ENCODE measurements at regions not wholly inside any gene's neighbourhood (a gene's known extent, or its start where the extent isn't known, plus 50 kb on each side); places are given as distances from the start of the nearest gene placed in this dataset.
A peak's percentile ranks its signal among the peaks of the same experiment; 100 is the strongest.

DNA sequence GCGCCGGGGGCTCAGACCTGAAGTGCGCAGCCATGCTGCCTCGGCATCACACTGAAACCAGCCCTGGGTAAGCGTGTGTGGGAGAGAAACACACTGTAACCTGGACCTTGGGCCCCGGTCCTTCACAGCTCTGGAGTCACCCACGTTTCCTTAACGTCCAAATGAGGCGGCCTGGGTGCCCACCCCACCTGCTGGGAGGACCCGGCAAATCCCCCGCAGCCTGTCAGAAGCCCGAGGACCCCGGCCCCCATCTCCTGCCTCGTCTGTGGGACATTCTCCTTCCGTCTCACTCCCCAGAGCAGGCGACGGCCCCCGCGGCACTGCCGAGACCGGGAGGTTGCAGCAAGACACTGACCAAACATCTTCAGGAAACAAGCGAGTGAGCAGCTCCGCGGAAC lies 66.5 kb upstream of the GALNT9 start:
- no peak for DNase-seq (ENCODE audit: insufficient read length, low spot score)
- FAIRE-seq = no peak

DNA sequence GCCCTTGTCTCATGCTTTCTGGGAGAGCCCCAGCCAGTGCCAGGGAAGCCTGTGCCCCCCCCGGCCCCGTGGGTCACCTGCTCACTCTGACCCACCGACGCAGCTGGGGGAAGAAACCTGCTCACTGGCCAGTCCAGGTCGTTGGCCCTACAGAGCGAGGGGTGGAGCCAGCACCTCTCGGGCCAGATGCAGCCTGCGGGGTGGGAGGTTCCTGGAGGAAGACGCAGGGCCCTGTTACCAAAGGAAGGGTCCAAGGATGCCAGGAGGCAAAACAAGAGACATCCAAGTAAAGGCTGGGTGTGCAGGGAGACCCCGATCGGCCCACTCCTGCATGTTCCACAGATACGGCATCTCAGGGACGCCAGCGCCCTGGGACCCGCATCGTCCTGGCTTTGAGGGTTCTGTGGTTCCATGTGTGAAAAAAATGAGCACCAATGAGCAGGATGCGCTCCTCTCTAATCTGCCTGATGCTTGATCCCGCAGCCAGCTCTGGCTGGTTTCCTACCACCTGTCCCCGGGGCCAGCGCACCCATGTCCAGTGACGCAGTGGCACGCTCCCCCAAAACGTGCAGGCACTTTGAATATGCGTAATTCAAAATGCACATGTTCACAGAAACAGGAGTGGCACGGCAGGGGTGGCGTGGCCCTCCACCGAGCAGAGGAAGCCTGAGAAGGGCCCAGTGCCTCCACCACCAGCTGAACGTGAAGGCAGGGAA lies 66.0 kb upstream of the GALNT9 start:
- FAIRE-seq (no peak), DNase-seq (ENCODE audit: insufficient read length, low spot score) (no peak)

GRCh38 chr12:132393991-132394949 lies 64.9 kb upstream of the GALNT9 start:
- peak; percentile 98 for FAIRE-seq
- peak; percentile 37 for DNase-seq (ENCODE audit: insufficient read length, low spot score)

- DNase-seq (ENCODE audit: insufficient read length, low spot score) = peak; percentile 70
- FAIRE-seq = peak; percentile 62
Measured at GRCh38 chr12:132393245-132393795, 63.9 kb upstream of the GALNT9 start.

DNA sequence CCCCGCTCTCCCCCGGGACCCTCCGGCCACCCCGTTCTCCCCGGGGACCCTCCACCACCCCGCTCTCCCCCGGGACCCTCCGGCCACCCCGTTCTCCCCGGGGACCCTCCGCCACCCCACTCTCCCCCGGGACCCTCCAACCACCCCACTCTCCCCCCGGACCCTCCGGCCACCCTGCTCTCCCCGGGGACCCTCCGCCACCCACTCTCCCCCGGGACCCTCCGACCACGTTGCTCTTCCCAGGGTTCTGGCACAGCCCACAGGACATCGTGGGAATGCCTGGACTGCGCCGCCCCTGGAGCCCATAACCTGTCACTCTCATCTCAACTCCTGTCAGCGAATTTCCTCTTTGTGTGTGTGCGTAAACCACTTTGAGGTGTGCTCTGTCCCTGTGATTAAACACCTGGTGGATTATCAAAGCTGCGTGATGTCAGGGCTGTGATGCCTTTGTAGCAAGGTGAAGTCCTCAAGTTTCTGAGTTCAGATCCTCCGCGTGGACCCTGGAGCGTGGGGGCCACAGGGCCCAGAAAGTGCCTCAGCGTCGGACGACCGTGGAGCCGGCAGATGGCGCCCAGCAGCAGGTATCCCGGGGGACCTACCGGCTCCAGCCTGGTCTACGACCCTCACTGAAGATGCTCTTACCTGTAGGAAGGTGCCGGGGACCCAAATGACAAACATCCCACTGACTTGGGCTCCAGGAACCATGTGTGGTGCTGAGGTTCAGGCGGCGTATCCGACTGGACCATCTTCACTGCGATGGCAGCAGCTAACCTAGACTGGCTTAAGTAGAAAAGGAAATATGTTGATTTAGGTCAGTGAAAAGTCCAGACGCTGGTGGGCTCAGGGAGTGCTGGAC lies 63.2 kb upstream of the GALNT9 start:
- no peak for DNase-seq (ENCODE audit: insufficient read length, low spot score)
- FAIRE-seq = no peak

DNA sequence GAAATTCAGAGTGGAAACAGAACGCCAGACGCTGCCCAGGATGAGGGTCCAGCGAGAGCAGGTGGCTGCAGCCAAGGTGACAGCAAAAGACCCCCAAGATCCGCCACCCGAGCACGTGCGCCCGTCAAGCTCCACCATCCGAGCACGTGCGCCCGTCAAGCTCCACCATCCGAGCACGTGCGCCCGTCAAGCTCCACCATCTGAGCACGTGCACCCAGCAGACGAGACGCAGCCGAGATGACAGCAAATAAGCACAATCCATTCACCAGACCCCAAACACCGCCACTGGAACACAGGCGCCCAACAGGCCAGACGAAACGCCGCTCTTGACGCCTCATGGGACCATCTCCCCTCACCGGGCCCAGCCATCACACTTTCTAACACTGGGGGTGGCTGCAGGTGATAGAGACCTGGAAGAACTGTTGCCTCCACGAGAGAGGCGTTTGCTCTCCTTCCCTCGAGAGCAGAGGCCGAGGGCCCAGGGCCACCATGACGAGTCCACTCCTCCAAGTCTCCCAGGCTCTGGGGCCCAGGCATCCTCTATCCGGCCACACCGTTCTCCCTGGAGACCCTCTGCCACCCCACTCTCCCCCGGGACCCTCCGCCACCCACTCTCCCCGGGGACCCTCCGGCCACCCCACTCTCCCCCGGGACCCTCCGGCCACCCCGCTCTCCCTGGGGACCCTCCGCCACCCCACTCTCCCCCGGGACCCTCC lies 62.1 kb upstream of the GALNT9 start:
- FAIRE-seq (no peak), DNase-seq (ENCODE audit: insufficient read length, low spot score) (no peak)

GRCh38 chr12:132390287-132391076 lies 61.1 kb upstream of the GALNT9 start:
- no peak for DNase-seq (ENCODE audit: insufficient read length, low spot score)
- FAIRE-seq = no peak

DNA sequence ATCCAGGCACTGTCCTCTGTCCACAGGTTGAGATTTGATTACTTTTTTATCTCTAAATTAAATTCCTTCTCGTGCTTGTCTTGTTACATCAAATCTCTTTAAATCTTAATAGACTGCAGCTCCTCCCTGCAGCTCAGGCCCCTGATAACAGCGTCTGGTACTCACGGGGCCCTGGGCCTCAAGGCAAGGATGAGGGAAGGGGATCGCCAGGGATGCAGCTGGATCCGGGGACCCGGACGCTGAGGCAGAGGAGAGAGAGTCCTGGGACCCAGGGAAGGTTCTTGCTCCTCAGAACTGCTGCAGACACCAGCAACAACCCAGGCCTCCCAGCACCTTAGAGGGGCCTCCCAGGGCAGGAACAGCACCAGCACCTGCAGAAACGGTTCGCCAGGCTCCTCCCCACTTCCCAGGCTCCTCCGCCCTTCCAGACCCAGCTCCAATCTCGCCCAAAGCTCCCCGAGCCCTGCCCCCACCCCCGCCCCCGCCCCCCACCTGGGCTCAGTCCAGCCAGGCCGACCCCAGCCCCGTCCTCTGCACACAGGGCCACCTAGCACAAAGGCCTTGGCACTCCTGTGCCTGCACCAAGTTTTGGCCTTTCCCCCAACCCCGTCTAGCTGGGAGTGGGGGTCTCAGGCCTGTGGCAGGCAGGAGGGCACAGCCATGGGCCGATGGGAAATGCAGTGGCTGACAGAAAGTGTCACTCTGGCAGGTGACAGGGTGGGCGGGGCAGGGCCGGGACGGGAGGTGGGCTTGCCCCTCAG lies 60.3 kb upstream of the GALNT9 start:
- FAIRE-seq (no peak), DNase-seq (ENCODE audit: insufficient read length, low spot score) (no peak)

- no peak for DNase-seq (ENCODE audit: insufficient read length, low spot score)
- FAIRE-seq = no peak
Measured at GRCh38 chr12:132389026-132389425, 59.6 kb upstream of the GALNT9 start.

- DNase-seq (ENCODE audit: insufficient read length, low spot score) (no peak), FAIRE-seq (no peak)
Measured at GRCh38 chr12:132388379-132389015, 59.1 kb upstream of the GALNT9 start.

DNA sequence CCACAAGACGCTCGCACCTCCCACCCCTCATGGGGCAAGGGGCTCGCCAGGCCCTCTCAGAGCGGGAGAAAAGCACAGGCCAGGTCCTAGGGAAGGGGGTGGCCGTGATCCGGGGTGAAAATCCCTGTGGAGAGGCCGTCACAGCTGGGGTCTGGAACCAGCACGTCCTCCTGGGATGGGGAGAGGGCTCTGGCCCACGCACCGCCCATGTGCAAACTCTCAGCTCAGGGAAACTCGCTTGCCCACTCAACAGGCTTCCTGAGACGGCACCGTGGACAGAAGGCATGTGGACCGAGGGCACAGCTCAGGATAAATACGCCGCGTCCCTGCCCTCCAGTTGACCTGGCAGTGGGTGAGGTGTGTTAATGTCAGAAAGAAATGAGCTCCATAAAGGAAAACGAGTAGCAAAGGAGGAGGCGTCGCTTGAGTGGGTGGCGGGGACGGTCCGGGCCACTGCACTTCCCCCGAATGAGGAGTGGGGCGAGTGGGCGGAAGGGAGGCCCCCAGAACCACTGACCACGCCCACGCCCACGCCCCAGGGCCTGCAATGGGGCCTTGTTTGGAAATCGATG lies 57.6 kb upstream of the GALNT9 start:
- no peak for FAIRE-seq
- DNase-seq (ENCODE audit: insufficient read length, low spot score) = no peak

DNA sequence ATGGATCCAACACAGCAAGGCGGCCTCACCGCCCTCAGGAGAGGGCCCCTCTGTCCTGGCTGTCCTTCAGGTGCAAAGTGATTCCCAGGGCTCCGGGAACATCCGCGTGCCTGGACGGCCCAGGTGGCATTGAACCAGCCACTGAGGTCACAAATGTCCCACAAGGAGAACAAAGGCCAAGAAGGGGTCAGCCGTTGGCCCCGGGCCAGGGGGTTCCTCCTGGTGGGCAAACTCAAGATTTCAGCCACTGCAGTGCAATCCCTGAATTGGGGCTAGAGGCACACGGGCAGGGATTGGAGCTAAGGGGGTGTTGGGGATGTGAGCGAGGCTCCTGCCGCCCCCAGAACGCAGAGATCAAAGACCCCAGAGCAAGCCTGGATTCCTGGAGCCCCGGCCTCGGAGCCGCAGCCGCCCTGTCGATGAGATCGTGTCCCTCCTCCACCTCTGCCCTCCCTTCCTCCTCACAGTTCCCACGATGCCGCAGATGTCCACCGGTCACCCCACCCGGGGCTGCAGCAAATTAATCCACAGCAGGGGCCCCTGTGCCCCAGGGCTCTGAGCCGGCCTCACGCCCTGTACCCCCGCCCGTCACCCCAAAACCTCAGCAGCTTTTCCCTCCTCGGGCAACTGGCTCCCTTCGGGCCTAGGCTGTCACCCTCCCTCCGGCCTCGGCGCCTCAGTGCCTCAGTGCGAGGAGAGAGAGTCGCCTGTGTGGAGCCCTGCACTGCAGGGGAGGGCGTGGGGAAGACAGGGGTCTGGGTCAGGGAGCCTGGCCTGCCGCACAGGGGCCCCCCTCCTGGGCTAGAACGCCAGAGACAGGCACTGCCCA lies 56.7 kb upstream of the GALNT9 start:
- FAIRE-seq (no peak), DNase-seq (ENCODE audit: insufficient read length, low spot score) (no peak)

DNA sequence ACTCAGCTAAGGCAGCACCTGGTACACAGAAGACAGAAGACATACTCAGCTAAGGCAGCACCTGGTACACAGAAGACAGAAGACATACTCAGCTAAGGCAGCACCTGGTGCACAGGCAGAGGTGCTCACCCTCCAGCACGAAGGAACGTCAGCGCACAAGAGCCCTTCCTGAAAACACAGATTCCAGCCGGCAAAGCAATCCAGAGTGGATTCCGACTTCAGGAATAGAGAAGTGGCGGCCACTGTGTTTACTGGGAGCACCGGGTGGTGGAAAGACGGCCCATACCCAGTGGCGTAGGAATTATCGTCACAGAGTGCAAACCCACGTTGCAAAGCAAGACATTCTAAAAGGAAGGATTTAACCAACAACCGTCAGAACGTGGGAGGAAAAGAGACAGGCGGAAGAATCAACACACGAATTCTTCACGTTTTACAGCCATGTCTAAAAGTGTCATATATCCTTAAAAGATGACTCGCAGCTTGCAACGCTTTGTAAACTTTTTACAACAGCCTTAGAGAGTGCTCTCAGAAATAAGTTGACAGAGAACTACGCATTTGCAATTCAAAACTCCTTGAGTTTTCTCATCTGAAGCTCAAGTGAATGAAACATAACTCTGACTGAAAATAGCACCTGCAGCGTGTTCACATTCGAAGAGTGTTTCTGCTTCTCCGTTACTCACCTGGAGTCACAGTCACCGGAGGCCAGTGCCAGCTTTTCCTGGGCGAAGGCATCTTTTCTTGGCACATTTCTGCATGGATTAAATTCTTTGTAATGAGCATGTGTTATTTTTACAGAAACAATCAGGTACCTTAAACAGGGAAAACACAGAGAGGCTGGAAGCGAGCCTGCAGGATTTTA lies 55.8 kb upstream of the GALNT9 start:
- DNase-seq (ENCODE audit: insufficient read length, low spot score) (no peak), FAIRE-seq (no peak)

DNA sequence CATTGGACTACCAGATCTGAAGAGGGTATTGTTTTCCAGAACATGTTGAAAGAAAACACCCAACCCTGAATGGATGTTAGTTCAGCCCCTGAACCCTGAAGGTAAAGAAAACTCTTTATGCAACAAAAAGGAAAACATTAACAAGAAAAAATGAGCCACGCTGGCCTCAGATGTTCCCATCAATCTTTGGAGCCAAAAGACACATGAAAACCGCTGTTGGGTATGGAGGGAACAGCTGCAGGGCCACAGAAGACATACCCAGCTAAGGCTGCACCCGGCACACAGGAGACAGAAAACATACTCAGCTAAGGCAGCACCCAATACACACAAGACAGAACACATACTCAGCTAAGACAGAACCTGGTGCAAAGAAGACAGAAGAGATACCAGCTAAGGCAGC lies 51.3 kb upstream of the GALNT9 start:
- DNase-seq (ENCODE audit: insufficient read length, low spot score) (no peak), FAIRE-seq (no peak)

DNA sequence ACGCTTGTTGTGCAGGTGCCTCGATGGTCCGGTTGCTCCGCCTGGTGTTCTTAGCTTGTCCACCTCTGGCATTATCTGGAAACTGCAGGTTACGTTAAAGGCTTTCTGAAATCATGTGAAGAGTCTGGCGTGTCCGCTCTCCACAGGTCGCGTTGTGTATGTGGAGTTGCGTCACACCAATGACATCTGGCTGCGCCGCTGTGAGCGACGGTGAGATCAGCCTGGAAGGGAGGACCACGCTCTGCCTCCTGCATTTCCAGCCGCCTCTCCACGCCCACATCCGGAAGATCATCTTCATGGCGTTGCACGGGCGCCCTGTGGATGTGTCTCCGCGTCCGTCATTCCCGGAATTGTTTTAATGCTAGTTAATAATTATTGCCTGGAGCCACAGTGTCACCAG lies 50.6 kb upstream of the GALNT9 start:
- no peak for FAIRE-seq
- DNase-seq (ENCODE audit: insufficient read length, low spot score) = no peak

DNA sequence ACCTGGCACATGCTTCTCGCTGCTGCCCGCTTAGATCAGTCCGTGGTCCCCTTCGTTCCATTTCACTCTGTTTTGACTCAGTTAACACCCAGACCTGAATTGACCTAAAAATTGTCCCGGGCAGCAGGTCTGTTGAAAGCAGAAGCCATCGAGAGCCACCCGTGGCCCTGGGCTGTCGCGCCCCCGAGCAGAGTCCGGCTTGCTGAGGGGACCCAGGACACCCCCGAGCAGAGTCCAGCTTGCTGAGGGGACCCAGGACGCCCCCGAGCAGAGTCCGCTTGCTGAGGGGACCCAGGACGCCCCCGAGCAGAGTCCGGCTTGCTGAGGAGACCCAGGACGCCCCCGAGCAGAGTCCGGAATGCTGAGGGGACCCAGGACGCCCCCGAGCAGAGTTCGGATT lies 50.2 kb upstream of the GALNT9 start:
- DNase-seq (ENCODE audit: insufficient read length, low spot score) = no peak
- FAIRE-seq = no peak

All from HTR-8/SVneo (cell line).